Left lung (tissue), 4 donors: ENCODE measurements at regions not wholly inside any gene's neighbourhood (a gene's known extent, or its start where the extent isn't known, plus 50 kb on each side); places are given as distances from the start of the nearest gene placed in this dataset.

Source experiments
- ATAC-seq: fragments of 200-7000 bp; cut with Tn5 transposase; one replicate; pipeline ENCODE4 v1.9.1; 2020; ENCODE audit warnings: moderate library complexity
- DNase-seq, 4 donors: peaks; one replicate each; pipeline ENCODE4 v3.0.0-alpha.2; 2013 to 2020
- H3K27ac ChIP-seq, 2 donors: fragments of 200-600 bp; sonication (generic) in 1 of 2; one replicate each; pipeline versions ENCODE4 v1.5.0 to v1.8.0; 2020 to 2021
- H3K27me3 ChIP-seq, 2 donors: fragments of 200-600 bp; sonication (generic) in 1 of 2; one replicate each; pipeline versions ENCODE4 v1.5.0 to v1.8.0; 2020 to 2021
- H3K36me3 ChIP-seq, 2 donors: fragments of 200-600 bp; sonication (generic) in 1 of 2; one replicate each; pipeline versions ENCODE4 v1.5.0 to v1.8.0; 2020 to 2021
- H3K4me1 ChIP-seq, 2 donors: fragments of 200-600 bp; one replicate each; pipeline ENCODE4 v1.8.0; 2021
- H3K4me3 ChIP-seq, 2 donors: fragments of 200-600 bp; sonication (generic) in 1 of 2; one replicate each; pipeline versions ENCODE4 v1.5.0 to v1.8.0; 2020 to 2021; ENCODE audit warnings: mild to moderate bottlenecking in 1 of 2
- H3K9me3 ChIP-seq, 2 donors: fragments of 200-600 bp; sonication (generic) in 1 of 2; one replicate each; pipeline versions ENCODE4 v1.5.0 to v1.8.0; 2020 to 2021
- CTCF ChIP-seq, 2 donors: fragments of 200-600 bp; sonication (generic) in 1 of 2; IDR thresholded peaks; one replicate each; pipeline versions ENCODE4 v1.5.0 to v1.8.0; 2021; ENCODE audit warnings: antibody characterized with exemption in 2 of 2
- intact Hi-C, 2 donors: fragments of 100-400 bp; cut with DNase I; formaldehyde crosslinking; loops; one replicate each; pipeline versions ENCODE4 v1.11.2 to v1.14.2; 2022
- donor health status: DM: no; HTN: yes; CAD: no.
- donor health status: DM: no; HTN: no; CAD: no.

- Histone ChIP-seq H3K4me3 (no peak overlapping the region), H3K4me1 (peaks cover 0 to 9% of the 10 kb centered on the region in 2 donors), H3K9me3 (peaks cover 0 to 8% of the 10 kb centered on the region in 2 donors), H3K36me3 (no peaks in the 10 kb centered on the region), H3K27me3 (peaks cover 13 to 37% of the 10 kb centered on the region in 2 donors), H3K27ac (no peak overlapping the region)
- DNase-seq (no peak), ATAC-seq (no peak)
- no peak for TF ChIP-seq CTCF (IDR thresholded peaks at IDR 0.05)
- intact Hi-C loops, result no loop called here
These were observed 108.1 kb upstream of the PRDM1 start for GRCh38 chr6:105977934-105978504.

DNA sequence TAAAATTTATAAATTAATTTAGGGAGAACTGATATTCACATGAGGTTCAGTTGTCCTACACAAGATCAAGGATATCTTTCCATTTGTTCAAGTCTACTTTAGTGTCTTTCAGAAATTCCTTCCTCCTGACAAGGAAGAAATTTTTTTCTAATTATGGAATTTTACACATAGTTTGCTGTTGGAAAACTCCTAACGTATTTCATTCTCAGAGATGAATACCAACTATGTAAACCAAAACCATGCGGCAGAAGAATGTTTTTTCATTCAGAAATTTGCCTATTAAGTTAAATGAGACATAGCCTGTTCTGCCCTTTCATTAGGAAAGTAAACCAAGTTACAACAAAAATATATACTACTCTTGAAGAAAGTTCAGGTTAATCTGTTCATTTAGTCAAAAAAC lies 111.2 kb upstream of the PRDM1 start:
- intact Hi-C loops, result no loop called here
- ATAC-seq (no peak), DNase-seq (no peak)
- H3K27ac ChIP-seq, result no peak overlapping the region
- H3K9me3 ChIP-seq, result peaks cover 0 to 29% of the 10 kb centered on the region in 2 donors
- no peaks in the 10 kb centered on the region for H3K36me3 ChIP-seq
- no peak for TF ChIP-seq CTCF (IDR thresholded peaks at IDR 0.05)
- no peaks in the 10 kb centered on the region for H3K4me1 ChIP-seq
- H3K27me3 ChIP-seq, result peaks cover 0 to 8% of the 10 kb centered on the region in 2 donors
- H3K4me3 ChIP-seq, result no peak overlapping the region

DNA sequence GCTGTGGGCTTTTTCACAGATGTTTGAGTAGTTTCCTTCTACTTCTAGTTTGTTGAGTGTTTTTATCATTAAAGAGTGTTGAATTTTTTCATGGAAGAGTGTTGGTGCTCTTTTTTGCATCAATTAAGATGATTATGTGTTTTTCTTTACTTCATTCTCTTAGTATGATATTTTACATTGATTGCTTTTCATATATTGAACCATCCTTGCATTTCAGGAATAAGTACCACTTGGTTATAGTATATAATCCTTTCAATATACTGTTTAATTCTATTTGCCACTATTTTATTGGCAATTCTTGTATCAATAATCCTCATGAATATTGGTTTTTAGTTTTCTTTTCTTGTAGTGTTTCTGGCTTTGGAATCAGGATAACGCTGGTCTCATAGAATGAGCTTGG lies 113.7 kb upstream of the PRDM1 start:
- no peak for ATAC-seq
- intact Hi-C loops, result no loop called here

DNA sequence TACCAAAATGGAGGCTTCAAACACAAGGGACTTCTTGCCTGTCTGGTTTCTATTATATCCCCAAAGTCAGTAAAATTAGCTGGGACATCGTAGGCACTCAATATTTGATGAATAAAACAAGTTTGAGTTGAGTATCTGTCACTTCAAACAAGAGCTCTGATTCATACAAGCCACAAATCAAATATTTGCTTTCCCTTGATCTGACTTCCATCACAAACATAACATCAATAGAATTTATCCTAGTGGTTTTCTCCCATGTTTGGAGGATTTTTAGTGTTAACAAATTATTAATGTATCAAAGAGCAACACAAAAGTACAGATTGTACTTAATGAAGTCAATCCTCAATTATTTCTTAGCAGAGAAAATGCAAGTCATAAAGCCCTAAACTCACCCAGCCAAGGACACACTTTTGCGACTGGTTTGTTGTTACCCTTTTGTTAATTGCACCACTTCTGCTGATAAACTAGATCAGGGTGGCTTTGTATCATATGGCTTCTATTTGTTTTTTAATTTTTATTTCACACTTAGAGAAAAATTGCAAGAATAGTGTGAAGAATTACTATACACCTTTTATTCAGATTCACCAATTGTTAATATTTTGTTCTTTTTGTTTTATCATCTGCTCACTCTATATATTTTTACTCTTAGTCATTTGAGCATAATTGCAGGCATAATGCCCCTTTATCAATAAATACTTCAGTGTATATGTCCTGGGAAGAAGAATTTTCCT lies 117.4 kb upstream of the PRDM1 start:
- ATAC-seq (no peak), DNase-seq (no peak)
- TF ChIP-seq CTCF (IDR thresholded peaks at IDR 0.05), result no peak
- Histone ChIP-seq H3K27me3 (no peaks in the 10 kb centered on the region), H3K4me3 (no peak overlapping the region), H3K27ac (no peak overlapping the region), H3K36me3 (no peaks in the 10 kb centered on the region), H3K9me3 (peaks cover 0 to 28% of the 10 kb centered on the region in 2 donors), H3K4me1 (no peaks in the 10 kb centered on the region)
- intact Hi-C loops, result no loop called here

More for the DNA sequence above, 113.7 kb upstream of the PRDM1 start:
- no peak for DNase-seq
- Histone ChIP-seq H3K27ac (no peak overlapping the region), H3K4me1 (no peaks in the 10 kb centered on the region), H3K4me3 (no peak overlapping the region), H3K36me3 (no peaks in the 10 kb centered on the region), H3K9me3 (peaks cover 0 to 29% of the 10 kb centered on the region in 2 donors), H3K27me3 (no peaks in the 10 kb centered on the region)
- no peak for TF ChIP-seq CTCF (IDR thresholded peaks at IDR 0.05)

GRCh38 chr6:105967917-105968602 lies 118.1 kb upstream of the PRDM1 start:
- H3K27ac ChIP-seq, result no peak overlapping the region
- no peaks in the 10 kb centered on the region for H3K36me3 ChIP-seq
- no peaks in the 10 kb centered on the region for H3K27me3 ChIP-seq
- peak; percentile 17 for ATAC-seq
- H3K4me1 ChIP-seq, result no peaks in the 10 kb centered on the region
- H3K9me3 ChIP-seq, result peaks cover 0 to 21% of the 10 kb centered on the region in 2 donors
- no peak overlapping the region for H3K4me3 ChIP-seq
- intact Hi-C loops, result no loop called here
- TF ChIP-seq CTCF (IDR thresholded peaks at IDR 0.05), result no peak
- DNase-seq, result no peak
